ENCODE measurements at regions not wholly inside any gene's neighbourhood (a gene's known extent, or its start where the extent isn't known, plus 50 kb on each side); places are given as distances from the start of the nearest gene placed in this dataset.

- no peak for DNase-seq (ENCODE audit: low read depth)
- TF ChIP-seq CTCF (IDR thresholded peaks at IDR 0.05; ENCODE audit: control insufficient read depth, insufficient read depth, low read depth, low read length, missing control alignments) = no peak
- H3K4me3 ChIP-seq (ENCODE audit: control insufficient read depth, low read depth, low read length) = no peak overlapping the region
These were observed 923.5 kb downstream of the ADGRL2 start for GRCh38 chr1:82724246-82724645.

- DNase-seq (ENCODE audit: low read depth) = no peak
- H3K4me3 ChIP-seq (ENCODE audit: control insufficient read depth, low read depth, low read length) = no peak overlapping the region
- TF ChIP-seq CTCF (IDR thresholded peaks at IDR 0.05; ENCODE audit: control insufficient read depth, insufficient read depth, low read depth, low read length, missing control alignments) = no peak
These were observed 921.9 kb downstream of the ADGRL2 start for GRCh38 chr1:82722608-82723007.

GRCh38 chr1:82721702-82722101 is 921.0 kb downstream of the ADGRL2 start:
- no peak overlapping the region for H3K4me3 ChIP-seq (ENCODE audit: control insufficient read depth, low read depth, low read length)
- TF ChIP-seq CTCF (IDR thresholded peaks at IDR 0.05; ENCODE audit: control insufficient read depth, insufficient read depth, low read depth, low read length, missing control alignments) = no peak

GRCh38 chr1:82718719-82719419 is 918.1 kb downstream of the ADGRL2 start:
- no peak for DNase-seq (ENCODE audit: low read depth)
- no peak for TF ChIP-seq CTCF (IDR thresholded peaks at IDR 0.05; ENCODE audit: control insufficient read depth, insufficient read depth, low read depth, low read length, missing control alignments)

More at GRCh38 chr1:82721702-82722101, 921.0 kb downstream of the ADGRL2 start:
- no peak for DNase-seq (ENCODE audit: low read depth)

GRCh38 chr1:82710091-82710490 is 909.4 kb downstream of the ADGRL2 start:
- no peak for DNase-seq (ENCODE audit: low read depth)
- TF ChIP-seq CTCF (IDR thresholded peaks at IDR 0.05; ENCODE audit: control insufficient read depth, insufficient read depth, low read depth, low read length, missing control alignments) = no peak
- no peak overlapping the region for H3K4me3 ChIP-seq (ENCODE audit: control insufficient read depth, low read depth, low read length)

More at GRCh38 chr1:82718719-82719419, 918.1 kb downstream of the ADGRL2 start:
- no peak overlapping the region for H3K4me3 ChIP-seq (ENCODE audit: control insufficient read depth, low read depth, low read length)

GRCh38 chr1:82707681-82708080 is 906.9 kb downstream of the ADGRL2 start:
- H3K4me3 ChIP-seq (ENCODE audit: control insufficient read depth, low read depth, low read length) = no peak overlapping the region
- TF ChIP-seq CTCF (IDR thresholded peaks at IDR 0.05; ENCODE audit: control insufficient read depth, insufficient read depth, low read depth, low read length, missing control alignments) = no peak
- DNase-seq (ENCODE audit: low read depth) = no peak
